SK-N-SH (cell line): ENCODE measurements at regions not wholly inside any gene's neighbourhood (a gene's known extent, or its start where the extent isn't known, plus 50 kb on each side); places are given as distances from the start of the nearest gene placed in this dataset.

Experiments
- CTCF ChIA-PET: fragments of 300-600, 350-600 bp; formaldehyde crosslinking; extraction: SDS; loops from one replicate; lab custom pipeline; 2021; lab: Yijun Ruan, JAX
- POLR2A ChIA-PET: fragments of 350-600 bp; sonication (Branson Sonifier 250); formaldehyde crosslinking; extraction: SDS; loops from one replicate; lab custom pipeline; 2020; ENCODE audit warnings: antibody characterized with exemption, inconsistent platforms; lab: Yijun Ruan, JAX
- DNase-seq: peaks from one replicate; pipeline ENCODE4 v3.0.0; 2012
- H2AFZ ChIP-seq: fragments of 200-600 bp; sonication (generic); 2 replicates; pipeline ENCODE4 v1.8.1; 2016; ENCODE audit warnings: antibody characterized with exemption, mild to moderate bottlenecking, low read depth
- H3F3A ChIP-seq: fragments of 200-600 bp; sonication (generic); replicated peaks from 2 replicates; pipeline ENCODE3; 2016; ENCODE audit warnings: antibody characterized with exemption, mild to moderate bottlenecking; ENCODE audit not compliant: insufficient read depth
- H3K27ac ChIP-seq, 2 experiments: fragments of 200-500 bp in 1 of 2; fragments of 200-600 bp in 1 of 2; sonication (Bioruptor generic) in 1 of 2; sonication (generic), shearing (Covaris generic) in 1 of 2; 2 replicates each; pipeline versions ENCODE4 v1.5.1 to v1.6.1; 2014 to 2016; ENCODE audit warnings: low read depth in 2 of 2, inconsistent platforms in 1 of 2, low read length in 1 of 2, mild to moderate bottlenecking in 1 of 2, mixed read lengths in 1 of 2
- H3K27me3 ChIP-seq: fragments of 200-600 bp; sonication (generic), shearing (Covaris generic); 2 replicates; pipeline ENCODE4 v1.6.1; 2016; ENCODE audit warnings: mixed run types; ENCODE audit not compliant: insufficient read depth
- H3K36me3 ChIP-seq, 2 experiments: fragments of 200-500 bp in 1 of 2; fragments of 200-600 bp in 1 of 2; sonication (Bioruptor generic) in 1 of 2; sonication (generic) in 1 of 2; replicated peaks in 1 of 2; 2 replicates each; pipeline versions ENCODE3 to v1.5.1; 2014 to 2016; ENCODE audit warnings: low read length in 1 of 2, mild to moderate bottlenecking in 1 of 2; ENCODE audit not compliant: insufficient read depth in 2 of 2, control insufficient read depth in 1 of 2
- H3K4me1 ChIP-seq, 2 experiments: fragments of 200-500 bp in 1 of 2; fragments of 200-600 bp in 1 of 2; sonication (Bioruptor generic) in 1 of 2; sonication (generic), shearing (Covaris generic) in 1 of 2; 2 replicates each; pipeline versions ENCODE4 v1.5.1 to v1.6.1; 2014 to 2016; ENCODE audit warnings: low read depth in 1 of 2, low read length in 1 of 2, mixed run types in 1 of 2; ENCODE audit not compliant: insufficient read depth in 2 of 2, control insufficient read depth in 1 of 2
- H3K4me2 ChIP-seq: fragments of 200-600 bp; sonication (generic), shearing (Covaris generic); 2 replicates; pipeline ENCODE4 v1.6.1; 2017; ENCODE audit warnings: mixed run types
- H3K4me3 ChIP-seq, 2 experiments: fragments of 200-500 bp in 1 of 2; fragments of 200-600 bp in 1 of 2; sonication (Bioruptor generic) in 1 of 2; sonication (generic), shearing (Covaris generic) in 1 of 2; 2 replicates each; pipeline versions ENCODE4 v1.5.1 to v1.8.1; 2014 to 2016; ENCODE audit warnings: low read depth in 2 of 2, inconsistent platforms in 1 of 2, low read length in 1 of 2, mild to moderate bottlenecking in 1 of 2, mixed read lengths in 1 of 2, moderate library complexity in 1 of 2
- H3K79me2 ChIP-seq: fragments of 200-600 bp; sonication (generic); 2 replicates; pipeline ENCODE4 v1.8.1; 2017; ENCODE audit warnings: mild to moderate bottlenecking; ENCODE audit not compliant: insufficient read depth
- H3K9ac ChIP-seq: fragments of 200-600 bp; sonication (generic); 2 replicates; pipeline ENCODE4 v1.6.1; 2017; ENCODE audit warnings: mixed run types
- H3K9me2 ChIP-seq: fragments of 200-600 bp; sonication (generic); 2 replicates; pipeline ENCODE4 v1.6.1; 2017; ENCODE audit warnings: mixed run types
- H3K9me3 ChIP-seq: fragments of 200-600 bp; sonication (generic); 2 replicates; pipeline ENCODE4 v1.6.1; 2017; ENCODE audit warnings: mixed run types, mild to moderate bottlenecking, moderate library complexity
- H4K20me1 ChIP-seq: fragments of 200-600 bp; sonication (generic); 2 replicates; pipeline ENCODE4 v1.6.1; 2017; ENCODE audit warnings: mild to moderate bottlenecking, mixed run types; ENCODE audit not compliant: insufficient read depth
- EZH2phosphoT487 ChIP-seq: fragments of 200-600 bp; sonication (generic); IDR thresholded peaks from 2 replicates; pipeline ENCODE4 v1.6.1; 2017; ENCODE audit warnings: low read depth, mixed run types, mild to moderate bottlenecking, antibody characterized with exemption, moderate library complexity, borderline replicate concordance
- FOSL2 ChIP-seq: IDR thresholded peaks from 2 replicates; pipeline ENCODE4 v1.4.0; 2012; ENCODE audit warnings: low read depth, mild to moderate bottlenecking, moderate library complexity, borderline replicate concordance
- FOXM1 ChIP-seq: IDR thresholded peaks from 2 replicates; pipeline ENCODE4 v1.4.0; 2012; ENCODE audit warnings: low read depth, mild to moderate bottlenecking
- GABPA ChIP-seq: IDR thresholded peaks from 2 replicates; pipeline ENCODE4 v1.4.0; 2012; ENCODE audit warnings: low read depth, mild to moderate bottlenecking
- MEF2A ChIP-seq: IDR thresholded peaks from 2 replicates; pipeline ENCODE4 v1.4.0; 2012; ENCODE audit warnings: low read depth, borderline replicate concordance
- MXI1 ChIP-seq: IDR thresholded peaks from 2 replicates; pipeline ENCODE4 v1.6.1; 2012; ENCODE audit warnings: mild to moderate bottlenecking, low read depth, low read length, improper control_type of control experiment
- RAD21 ChIP-seq: IDR thresholded peaks from 2 replicates; pipeline ENCODE4 v1.6.1; 2012; ENCODE audit warnings: mild to moderate bottlenecking, low read length
- RCOR1 ChIP-seq: fragments of 150-350 bp; IDR thresholded peaks from 2 replicates; pipeline ENCODE4 v1.6.1; 2017; ENCODE audit warnings: antibody characterized with exemption, low read length
- RXRA ChIP-seq: IDR thresholded peaks from 2 replicates; pipeline ENCODE4 v1.4.0; 2012; ENCODE audit warnings: low read depth, mild to moderate bottlenecking, borderline replicate concordance
- SIN3A ChIP-seq: IDR thresholded peaks from 2 replicates; pipeline ENCODE4 v1.6.1; 2012; ENCODE audit warnings: low read depth, mild to moderate bottlenecking, low read length, moderate library complexity, borderline replicate concordance
- TAF1 ChIP-seq: IDR thresholded peaks from 2 replicates; pipeline ENCODE4 v1.6.1; 2012; ENCODE audit warnings: low read depth, mild to moderate bottlenecking, low read length, moderate library complexity, borderline replicate concordance
- TCF12 ChIP-seq: IDR thresholded peaks from 2 replicates; pipeline ENCODE4 v1.4.0; 2012
- YY1 ChIP-seq: IDR thresholded peaks from 2 replicates; pipeline ENCODE4 v1.4.0; 2012; ENCODE audit warnings: low read depth, mild to moderate bottlenecking
- WGBS: methylation state at CpG from one replicate; pipeline ENCODE4 v1.1.6; 2017; ENCODE audit warnings: low lambda C conversion rate; 5-methylcytosine and 5-hydroxymethylcytosine counted together
- TF ChIP-seq, protein P1 (sequence below): fragments of 150-350 bp; IDR thresholded peaks from 2 replicates; pipeline ENCODE4 v1.6.1; 2016; ENCODE audit warnings: mild to moderate bottlenecking, low read depth, low read length
- TF ChIP-seq, protein P2 (sequence below): IDR thresholded peaks from 2 replicates; pipeline ENCODE4; 2012
- TF ChIP-seq, protein P3 (sequence below): fragments of 150-350 bp; IDR thresholded peaks from 2 replicates; pipeline ENCODE4 v1.6.1; 2017; ENCODE audit warnings: antibody characterized with exemption, low read length, low read depth, borderline replicate concordance
- TF ChIP-seq, protein P4 (sequence below): IDR thresholded peaks from 2 replicates; pipeline ENCODE4 v1.6.1; 2012; ENCODE audit warnings: mild to moderate bottlenecking, low read depth, low read length, moderate library complexity

DNA sequence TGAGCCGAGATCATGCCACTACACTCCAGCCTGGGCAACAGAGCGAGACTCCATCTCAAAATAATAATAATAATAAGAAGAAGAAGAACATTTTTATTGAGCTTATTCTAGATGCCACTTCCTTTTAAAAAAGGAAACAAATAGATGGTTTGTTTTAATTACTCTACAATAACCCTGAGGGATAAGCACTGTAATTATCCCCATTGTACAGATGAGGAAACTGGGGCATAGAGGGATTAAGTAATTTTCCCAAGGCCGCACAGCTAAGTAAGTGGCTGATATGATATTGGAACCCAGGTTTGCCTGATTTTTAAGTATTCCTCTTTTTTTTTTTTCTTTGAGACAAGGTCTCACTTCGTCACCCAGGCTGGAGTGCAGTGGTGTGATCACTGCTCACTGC lies 58.5 kb upstream of the LRIG2 start:
- Histone ChIP-seq H3K4me3 (no peak overlapping the region), H4K20me1 (no peaks in the 10 kb centered on the region), H3K79me2 (no peaks in the 10 kb centered on the region), H3F3A (no peaks in the 10 kb centered on the region), H3K36me3 (no peaks in the 10 kb centered on the region), H3K27me3 (no peaks in the 10 kb centered on the region), H3K27ac (no peak overlapping the region), H3K9me3 (no peaks in the 10 kb centered on the region), H3K9ac (no peak overlapping the region), H2AFZ (no peak overlapping the region), H3K4me1 (no peaks in the 10 kb centered on the region), H3K9me2 (no peaks in the 10 kb centered on the region), H3K4me2 (no peak overlapping the region)
- ChIA-PET CTCF (interaction anchor here (0.8 kb wide), 1 partner anchor 18 kb away, joined by 3 read pairs; no protein-coding TSS in a partner anchor), POLR2A (no interaction called here)
- TF ChIP-seq, protein P1, sequence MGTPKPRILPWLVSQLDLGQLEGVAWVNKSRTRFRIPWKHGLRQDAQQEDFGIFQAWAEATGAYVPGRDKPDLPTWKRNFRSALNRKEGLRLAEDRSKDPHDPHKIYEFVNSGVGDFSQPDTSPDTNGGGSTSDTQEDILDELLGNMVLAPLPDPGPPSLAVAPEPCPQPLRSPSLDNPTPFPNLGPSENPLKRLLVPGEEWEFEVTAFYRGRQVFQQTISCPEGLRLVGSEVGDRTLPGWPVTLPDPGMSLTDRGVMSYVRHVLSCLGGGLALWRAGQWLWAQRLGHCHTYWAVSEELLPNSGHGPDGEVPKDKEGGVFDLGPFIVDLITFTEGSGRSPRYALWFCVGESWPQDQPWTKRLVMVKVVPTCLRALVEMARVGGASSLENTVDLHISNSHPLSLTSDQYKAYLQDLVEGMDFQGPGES = no peak
- TF ChIP-seq, protein P2, sequence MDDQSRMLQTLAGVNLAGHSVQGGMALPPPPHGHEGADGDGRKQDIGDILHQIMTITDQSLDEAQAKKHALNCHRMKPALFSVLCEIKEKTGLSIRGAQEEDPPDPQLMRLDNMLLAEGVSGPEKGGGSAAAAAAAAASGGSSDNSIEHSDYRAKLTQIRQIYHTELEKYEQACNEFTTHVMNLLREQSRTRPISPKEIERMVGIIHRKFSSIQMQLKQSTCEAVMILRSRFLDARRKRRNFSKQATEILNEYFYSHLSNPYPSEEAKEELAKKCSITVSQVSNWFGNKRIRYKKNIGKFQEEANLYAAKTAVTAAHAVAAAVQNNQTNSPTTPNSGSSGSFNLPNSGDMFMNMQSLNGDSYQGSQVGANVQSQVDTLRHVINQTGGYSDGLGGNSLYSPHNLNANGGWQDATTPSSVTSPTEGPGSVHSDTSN = no peak
- no peak for TF ChIP-seq RAD21
- no peak for TF ChIP-seq EZH2phosphoT487
- TF ChIP-seq, protein P3, sequence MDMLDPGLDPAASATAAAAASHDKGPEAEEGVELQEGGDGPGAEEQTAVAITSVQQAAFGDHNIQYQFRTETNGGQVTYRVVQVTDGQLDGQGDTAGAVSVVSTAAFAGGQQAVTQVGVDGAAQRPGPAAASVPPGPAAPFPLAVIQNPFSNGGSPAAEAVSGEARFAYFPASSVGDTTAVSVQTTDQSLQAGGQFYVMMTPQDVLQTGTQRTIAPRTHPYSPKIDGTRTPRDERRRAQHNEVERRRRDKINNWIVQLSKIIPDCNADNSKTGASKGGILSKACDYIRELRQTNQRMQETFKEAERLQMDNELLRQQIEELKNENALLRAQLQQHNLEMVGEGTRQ = no peak
- TF ChIP-seq FOSL2 = no peak
- no peak for TF ChIP-seq FOXM1
- no peak for TF ChIP-seq RXRA
- TF ChIP-seq GABPA = no peak
- no peak for TF ChIP-seq TCF12
- TF ChIP-seq MEF2A = no peak
- no peak for TF ChIP-seq RCOR1
- no peak for DNase-seq
- WGBS = 96% methylated on average over 4 of the region's 4 CpGs

DNA sequence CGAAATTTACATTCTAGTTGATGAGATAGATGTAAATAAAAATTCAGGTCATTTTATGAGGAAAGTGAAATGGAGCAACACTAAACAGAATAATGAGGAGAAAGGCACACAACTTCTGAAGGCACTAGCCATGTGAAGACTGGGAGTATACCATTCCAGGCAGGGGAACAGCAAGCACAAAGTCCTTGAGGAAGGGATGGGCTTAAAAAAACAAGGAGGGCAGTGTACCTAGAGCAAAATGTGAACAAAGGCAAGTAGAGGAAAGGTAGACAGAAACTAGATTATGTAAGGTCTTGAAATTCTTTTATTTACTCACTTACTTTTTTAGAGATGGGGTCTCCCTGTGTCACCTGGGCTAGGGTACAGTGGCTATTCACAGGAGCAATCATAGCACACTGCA lies 54.1 kb upstream of the LRIG2 start:
- no peaks in the 10 kb centered on the region for H3K27me3 ChIP-seq
- H4K20me1 ChIP-seq = no peaks in the 10 kb centered on the region
- no peak overlapping the region for H3K4me3 ChIP-seq
- TF ChIP-seq, protein P4, sequence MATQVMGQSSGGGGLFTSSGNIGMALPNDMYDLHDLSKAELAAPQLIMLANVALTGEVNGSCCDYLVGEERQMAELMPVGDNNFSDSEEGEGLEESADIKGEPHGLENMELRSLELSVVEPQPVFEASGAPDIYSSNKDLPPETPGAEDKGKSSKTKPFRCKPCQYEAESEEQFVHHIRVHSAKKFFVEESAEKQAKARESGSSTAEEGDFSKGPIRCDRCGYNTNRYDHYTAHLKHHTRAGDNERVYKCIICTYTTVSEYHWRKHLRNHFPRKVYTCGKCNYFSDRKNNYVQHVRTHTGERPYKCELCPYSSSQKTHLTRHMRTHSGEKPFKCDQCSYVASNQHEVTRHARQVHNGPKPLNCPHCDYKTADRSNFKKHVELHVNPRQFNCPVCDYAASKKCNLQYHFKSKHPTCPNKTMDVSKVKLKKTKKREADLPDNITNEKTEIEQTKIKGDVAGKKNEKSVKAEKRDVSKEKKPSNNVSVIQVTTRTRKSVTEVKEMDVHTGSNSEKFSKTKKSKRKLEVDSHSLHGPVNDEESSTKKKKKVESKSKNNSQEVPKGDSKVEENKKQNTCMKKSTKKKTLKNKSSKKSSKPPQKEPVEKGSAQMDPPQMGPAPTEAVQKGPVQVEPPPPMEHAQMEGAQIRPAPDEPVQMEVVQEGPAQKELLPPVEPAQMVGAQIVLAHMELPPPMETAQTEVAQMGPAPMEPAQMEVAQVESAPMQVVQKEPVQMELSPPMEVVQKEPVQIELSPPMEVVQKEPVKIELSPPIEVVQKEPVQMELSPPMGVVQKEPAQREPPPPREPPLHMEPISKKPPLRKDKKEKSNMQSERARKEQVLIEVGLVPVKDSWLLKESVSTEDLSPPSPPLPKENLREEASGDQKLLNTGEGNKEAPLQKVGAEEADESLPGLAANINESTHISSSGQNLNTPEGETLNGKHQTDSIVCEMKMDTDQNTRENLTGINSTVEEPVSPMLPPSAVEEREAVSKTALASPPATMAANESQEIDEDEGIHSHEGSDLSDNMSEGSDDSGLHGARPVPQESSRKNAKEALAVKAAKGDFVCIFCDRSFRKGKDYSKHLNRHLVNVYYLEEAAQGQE = no peak
- TF ChIP-seq TAF1 (no peak), SIN3A (no peak), RAD21 (no peak), FOXM1 (no peak), TCF12 (no peak), GABPA (no peak), MXI1 (no peak), YY1 (no peak)
- POLR2A ChIA-PET = no interaction called here
- H3K27ac ChIP-seq = no peak overlapping the region
- CTCF ChIA-PET = no interaction called here
- peaks cover 4% of the 10 kb centered on the region for H3F3A ChIP-seq
- no peaks in the 10 kb centered on the region for H3K9me3 ChIP-seq
- no peak overlapping the region for H3K4me2 ChIP-seq
- no peak overlapping the region for H3K9ac ChIP-seq
- DNase-seq = no peak
- H3K79me2 ChIP-seq = no peaks in the 10 kb centered on the region
- H3K4me1 ChIP-seq = no peaks in the 10 kb centered on the region
- no peaks in the 10 kb centered on the region for H3K36me3 ChIP-seq
- WGBS = 95% methylated on average over 1 of the region's 1 CpG
- H2AFZ ChIP-seq = no peak overlapping the region
- no peaks in the 10 kb centered on the region for H3K9me2 ChIP-seq
